ENCODE measurements at regions not wholly inside any gene's neighbourhood (a gene's known extent, or its start where the extent isn't known, plus 50 kb on each side); places are given as distances from the start of the nearest gene placed in this dataset.

- H3K9me3 ChIP-seq (ENCODE audit: insufficient read depth, low read depth) = no peaks in the 10 kb centered on the region
- no peak overlapping the region for H2AFZ ChIP-seq
- no peak overlapping the region for H3K4me3 ChIP-seq
- CTCF ChIA-PET = no interaction called here
- no peaks in the 10 kb centered on the region for H3K36me3 ChIP-seq (ENCODE audit: low read depth)
- H3K4me2 ChIP-seq = no peak overlapping the region
- no peak overlapping the region for H3K27ac ChIP-seq
- H3K27me3 ChIP-seq (ENCODE audit: insufficient read depth, low read depth) = peaks cover 29% of the 10 kb centered on the region; the same call in 1 of the 2 replicates
- H3K9me2 ChIP-seq (ENCODE audit: insufficient read depth) = no peaks in the 10 kb centered on the region
- POLR2A ChIA-PET (ENCODE audit: unreplicated experiment) = interaction anchor here (0.6 kb wide), 1 partner anchor 13 kb away, joined by 3 read pairs; no protein-coding TSS in a partner anchor
- no TSS peak for BruUV-seq (replicated peaks)
- H4K20me1 ChIP-seq (ENCODE audit: insufficient read depth) = no peaks in the 10 kb centered on the region
- no peaks in the 10 kb centered on the region for H3K4me1 ChIP-seq (replicated peaks; ENCODE audit: insufficient read depth)
- intact Hi-C loops (cut with micrococcal nuclease; ENCODE audit: unreplicated experiment) = no loop called here
- H3F3A ChIP-seq (ENCODE audit: insufficient read depth, low read depth) = no peaks in the 10 kb centered on the region
- H3K79me2 ChIP-seq (ENCODE audit: low read depth) = no peaks in the 10 kb centered on the region
- TF ChIP-seq CTCF (conservative IDR thresholded peaks at IDR 0.05) = no peak
- no peak for TF ChIP-seq EZH2 (IDR thresholded peaks at IDR 0.05; ENCODE audit: low read depth)
- DNase-seq = no peak
Observed at GRCh38 chr2:104952976-104953375, 84.9 kb upstream of the MRPS9 start.

GRCh38 chr2:104965900-104966299 lies 72.0 kb upstream of the MRPS9 start:
- no peak overlapping the region for H2AFZ ChIP-seq
- CTCF ChIA-PET = no interaction called here
- H3K27ac ChIP-seq = no peak overlapping the region
- no peak overlapping the region for H3K4me2 ChIP-seq
- DNase-seq = no peak
- H3K79me2 ChIP-seq (ENCODE audit: low read depth) = no peaks in the 10 kb centered on the region
- POLR2A ChIA-PET (ENCODE audit: unreplicated experiment) = interaction anchor here (0.6 kb wide), 1 partner anchor 13 kb away, joined by 3 read pairs; no protein-coding TSS in a partner anchor
- intact Hi-C loops (cut with micrococcal nuclease; ENCODE audit: unreplicated experiment) = no loop called here
- H3F3A ChIP-seq (ENCODE audit: insufficient read depth, low read depth) = no peaks in the 10 kb centered on the region
- no peaks in the 10 kb centered on the region for H3K36me3 ChIP-seq (ENCODE audit: low read depth)
- H4K20me1 ChIP-seq (ENCODE audit: insufficient read depth) = no peaks in the 10 kb centered on the region
- no peak overlapping the region for H3K4me3 ChIP-seq
- TF ChIP-seq CTCF (conservative IDR thresholded peaks at IDR 0.05) (no peak), EZH2 (IDR thresholded peaks at IDR 0.05; ENCODE audit: low read depth) (no peak)
- peaks cover 4% of the 10 kb centered on the region; the same call in 1 of the 2 replicates for H3K9me3 ChIP-seq (ENCODE audit: insufficient read depth, low read depth)
- H3K9me2 ChIP-seq (ENCODE audit: insufficient read depth) = no peaks in the 10 kb centered on the region
- H3K27me3 ChIP-seq (ENCODE audit: insufficient read depth, low read depth) = peaks cover 7% of the 10 kb centered on the region; the same call in 1 of the 2 replicates
- no TSS peak for BruUV-seq (replicated peaks)
- no peaks in the 10 kb centered on the region for H3K4me1 ChIP-seq (replicated peaks; ENCODE audit: insufficient read depth)

GRCh38 chr2:104969564-104969963 lies 68.3 kb upstream of the MRPS9 start:
- BruUV-seq (replicated peaks) = no TSS peak
- no peaks in the 10 kb centered on the region for H3K36me3 ChIP-seq (ENCODE audit: low read depth)
- no peaks in the 10 kb centered on the region for H3F3A ChIP-seq (ENCODE audit: insufficient read depth, low read depth)
- H3K27ac ChIP-seq = no peak overlapping the region
- TF ChIP-seq EZH2 (IDR thresholded peaks at IDR 0.05; ENCODE audit: low read depth) (no peak), CTCF (conservative IDR thresholded peaks at IDR 0.05) (no peak)
- H3K4me3 ChIP-seq = no peak overlapping the region
- H2AFZ ChIP-seq = no peak overlapping the region
- peaks cover 16% of the 10 kb centered on the region; the same call in 1 of the 2 replicates for H3K27me3 ChIP-seq (ENCODE audit: insufficient read depth, low read depth)
- ChIA-PET POLR2A (ENCODE audit: unreplicated experiment) (no interaction called here), CTCF (no interaction called here)
- no peak for DNase-seq
- intact Hi-C loops (cut with micrococcal nuclease; ENCODE audit: unreplicated experiment) = no loop called here
- no peaks in the 10 kb centered on the region for H3K4me1 ChIP-seq (replicated peaks; ENCODE audit: insufficient read depth)
- H3K9me2 ChIP-seq (ENCODE audit: insufficient read depth) = no peaks in the 10 kb centered on the region
- no peaks in the 10 kb centered on the region for H4K20me1 ChIP-seq (ENCODE audit: insufficient read depth)
- no peaks in the 10 kb centered on the region for H3K79me2 ChIP-seq (ENCODE audit: low read depth)
- peaks cover 3% of the 10 kb centered on the region; the same call in 1 of the 2 replicates for H3K9me3 ChIP-seq (ENCODE audit: insufficient read depth, low read depth)
- H3K4me2 ChIP-seq = no peak overlapping the region

Measured in PC-9 (cell line).